ENCODE measurements at regions not wholly inside any gene's neighbourhood (a gene's known extent, or its start where the extent isn't known, plus 50 kb on each side); places are given as distances from the start of the nearest gene placed in this dataset.

DNA sequence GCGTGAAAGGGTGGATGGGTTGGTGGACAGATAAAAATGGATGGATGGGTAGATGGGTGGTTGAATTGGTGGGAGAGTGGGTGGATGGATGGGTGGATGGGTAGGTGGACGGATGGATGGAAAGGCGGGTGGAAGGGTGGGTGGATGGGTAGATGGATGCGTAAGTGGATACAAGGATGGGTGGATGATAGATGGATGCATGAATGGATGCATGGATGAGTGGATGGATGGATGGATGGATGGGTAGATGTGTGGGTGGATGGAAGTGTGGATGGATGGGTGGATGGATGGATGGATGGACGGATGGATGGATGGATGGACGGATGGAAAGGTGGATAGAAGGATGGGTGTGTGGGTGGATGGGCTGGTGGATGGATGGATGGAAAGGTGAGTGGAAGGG, 77.0 kb upstream of the GRK3 start:
- no peak overlapping the region for H3K4me3 ChIP-seq (replicated peaks; ENCODE audit: low read depth, low read length)
- TF ChIP-seq, protein P1, sequence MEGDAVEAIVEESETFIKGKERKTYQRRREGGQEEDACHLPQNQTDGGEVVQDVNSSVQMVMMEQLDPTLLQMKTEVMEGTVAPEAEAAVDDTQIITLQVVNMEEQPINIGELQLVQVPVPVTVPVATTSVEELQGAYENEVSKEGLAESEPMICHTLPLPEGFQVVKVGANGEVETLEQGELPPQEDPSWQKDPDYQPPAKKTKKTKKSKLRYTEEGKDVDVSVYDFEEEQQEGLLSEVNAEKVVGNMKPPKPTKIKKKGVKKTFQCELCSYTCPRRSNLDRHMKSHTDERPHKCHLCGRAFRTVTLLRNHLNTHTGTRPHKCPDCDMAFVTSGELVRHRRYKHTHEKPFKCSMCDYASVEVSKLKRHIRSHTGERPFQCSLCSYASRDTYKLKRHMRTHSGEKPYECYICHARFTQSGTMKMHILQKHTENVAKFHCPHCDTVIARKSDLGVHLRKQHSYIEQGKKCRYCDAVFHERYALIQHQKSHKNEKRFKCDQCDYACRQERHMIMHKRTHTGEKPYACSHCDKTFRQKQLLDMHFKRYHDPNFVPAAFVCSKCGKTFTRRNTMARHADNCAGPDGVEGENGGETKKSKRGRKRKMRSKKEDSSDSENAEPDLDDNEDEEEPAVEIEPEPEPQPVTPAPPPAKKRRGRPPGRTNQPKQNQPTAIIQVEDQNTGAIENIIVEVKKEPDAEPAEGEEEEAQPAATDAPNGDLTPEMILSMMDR (IDR thresholded peaks at IDR 0.05; ENCODE audit: low read depth, low read length, missing control alignments), result no peak
- DNase-seq (ENCODE audit: extremely low read depth, low read depth), result no peak

- DNase-seq (ENCODE audit: extremely low read depth, low read depth), result no peak
- H3K4me3 ChIP-seq (replicated peaks; ENCODE audit: low read depth, low read length), result no peak overlapping the region
- TF ChIP-seq, protein P1 (IDR thresholded peaks at IDR 0.05; ENCODE audit: low read depth, low read length, missing control alignments), result no peak
Measured at GRCh38 chr22:25488244-25489020, 76.0 kb upstream of the GRK3 start.

GRCh38 chr22:25489947-25490346, 74.5 kb upstream of the GRK3 start:
- no peak for DNase-seq (ENCODE audit: extremely low read depth, low read depth)
- TF ChIP-seq, protein P1 (IDR thresholded peaks at IDR 0.05; ENCODE audit: low read depth, low read length, missing control alignments), result no peak
- no peak overlapping the region for H3K4me3 ChIP-seq (replicated peaks; ENCODE audit: low read depth, low read length)

DNA sequence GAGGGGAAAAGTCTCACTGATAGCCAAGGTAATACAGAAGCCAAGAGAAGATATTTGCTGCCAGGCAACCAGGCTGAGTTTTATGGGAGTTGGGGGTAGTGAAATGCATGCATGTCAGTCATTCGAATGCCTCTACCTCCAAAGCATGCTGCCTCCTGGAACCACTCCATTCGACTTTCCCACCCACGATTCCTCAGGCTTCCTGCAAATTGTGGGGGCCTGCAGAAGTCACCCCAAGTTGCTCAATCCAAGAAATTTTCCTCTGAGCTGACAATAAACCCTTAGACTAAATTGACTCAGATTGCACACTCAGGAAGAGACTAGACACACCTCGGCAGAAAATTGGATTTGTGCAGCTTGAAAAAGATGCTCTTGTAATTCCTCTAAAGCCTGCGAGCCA, 73.6 kb upstream of the GRK3 start:
- no peak overlapping the region for H3K4me3 ChIP-seq (replicated peaks; ENCODE audit: low read depth, low read length)
- TF ChIP-seq, protein P1 (IDR thresholded peaks at IDR 0.05; ENCODE audit: low read depth, low read length, missing control alignments), result no peak
- no peak for DNase-seq (ENCODE audit: extremely low read depth, low read depth)

GRCh38 chr22:25492162-25492561, 72.3 kb upstream of the GRK3 start:
- DNase-seq (ENCODE audit: extremely low read depth, low read depth), result no peak
- no peak overlapping the region for H3K4me3 ChIP-seq (replicated peaks; ENCODE audit: low read depth, low read length)
- TF ChIP-seq, protein P1 (IDR thresholded peaks at IDR 0.05; ENCODE audit: low read depth, low read length, missing control alignments), result no peak

DNA sequence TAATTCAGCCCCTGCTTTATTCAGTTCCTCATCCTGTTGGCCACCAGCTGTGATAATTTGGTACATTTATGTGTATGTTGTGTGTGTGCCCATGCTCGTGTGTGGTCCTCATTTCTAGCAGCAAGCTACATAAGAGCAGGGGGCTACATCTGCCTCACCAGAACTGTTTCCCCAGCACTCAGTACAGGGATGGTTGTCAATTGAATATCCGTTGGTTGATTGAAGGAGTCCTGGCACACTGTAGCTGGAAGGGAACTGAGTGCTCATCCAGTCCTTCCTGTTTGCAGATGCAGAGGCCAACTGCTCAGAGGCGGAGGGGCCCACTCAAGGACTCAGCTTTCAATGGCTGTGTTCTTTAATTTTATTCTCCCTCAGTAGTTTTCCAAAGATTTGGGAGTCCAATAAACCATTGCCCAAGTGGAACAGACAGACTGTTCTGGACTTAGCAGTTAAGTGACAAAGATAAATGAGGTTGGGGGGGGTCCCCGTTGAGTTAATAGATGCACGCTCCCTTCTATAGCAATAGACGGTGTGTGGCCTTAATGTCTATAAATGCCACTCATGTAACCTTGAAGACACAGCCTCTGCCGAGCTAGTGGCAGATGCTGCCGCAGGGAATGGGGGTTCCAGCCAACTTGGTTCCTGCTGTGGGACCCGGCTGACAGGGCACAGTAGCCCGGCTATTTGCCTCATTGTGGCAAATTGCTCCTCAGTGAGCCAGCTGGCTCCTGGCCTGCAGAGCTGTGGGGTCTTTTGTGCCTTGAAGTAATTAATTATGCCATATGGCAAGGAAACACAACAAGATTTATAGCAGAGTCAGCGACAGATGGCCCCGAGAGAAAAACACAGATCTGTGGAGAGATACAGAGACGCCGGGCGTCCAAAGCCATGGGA, 71.4 kb upstream of the GRK3 start:
- no peak for DNase-seq (ENCODE audit: extremely low read depth, low read depth)
- H3K4me3 ChIP-seq (replicated peaks; ENCODE audit: low read depth, low read length), result no peak overlapping the region

More for the DNA sequence above, 71.4 kb upstream of the GRK3 start:
- TF ChIP-seq, protein P1 (IDR thresholded peaks at IDR 0.05; ENCODE audit: low read depth, low read length, missing control alignments), result no peak

Data from HFF-Myc (cell line).